HepG2 (cell line): ENCODE measurements at regions not wholly inside any gene's neighbourhood (a gene's known extent, or its start where the extent isn't known, plus 50 kb on each side); places are given as distances from the start of the nearest gene placed in this dataset.

Source experiments
- ATAC-seq: fragments of 200-7000 bp; cut with Tn5 transposase; 3 replicates; pipeline ENCODE4 v1.9.1; 2020; ENCODE audit warnings: mild to moderate bottlenecking, moderate library complexity
- BruUV-seq: library from RNA; stranded (reverse); fragments of 400-500 nt; replicated peaks from 2 replicates; lab custom pipeline; 2021; lab: Mats Ljungman, UMichigan
- CTCF ChIA-PET: fragments of 300-600 bp; formaldehyde crosslinking; extraction: SDS; loops from one replicate; lab custom pipeline; 2021; ENCODE audit warnings: low total read pairs, inconsistent platforms, low intra/inter-chr PET ratio; lab: Yijun Ruan, JAX
- POLR2A ChIA-PET: fragments of 350-600 bp; sonication (Branson Sonifier 250); formaldehyde crosslinking; loops from one replicate; lab custom pipeline; 2020; ENCODE audit warnings: antibody characterized with exemption, inconsistent platforms; lab: Yijun Ruan, JAX
- DNase-seq: peaks from one replicate; pipeline ENCODE4 v3.0.0-alpha.2; 2015; ENCODE audit warnings: low spot score
- FAIRE-seq: peaks from 3 replicates; lab custom pipeline; 2011; peaks lifted over from hg19 to GRCh38; lab: Jason Lieb, UNC
- H2AFZ ChIP-seq: one replicate; pipeline ENCODE4 v1.6.1; 2011; ENCODE audit warnings: low read length, inconsistent platforms
- H3K27ac ChIP-seq: fragments of 300-600 bp; 3 replicates; pipeline ENCODE4 v1.8.0; 2011; ENCODE audit warnings: mixed run types, mild to moderate bottlenecking, mixed read lengths, low read length, inconsistent platforms; ENCODE audit not compliant: insufficient read depth; ENCODE audit errors: extremely low read length
- H3K27me3 ChIP-seq, 2 experiments: fragments of 200-600 bp in 1 of 2; 2 replicates in 1 of 2; 3 replicates in 1 of 2; pipeline versions ENCODE4 v1.6.0 to v1.8.0; 2011; ENCODE audit warnings: low read length in 2 of 2, mild to moderate bottlenecking in 2 of 2, moderate library complexity in 2 of 2, inconsistent platforms in 1 of 2; ENCODE audit not compliant: insufficient read depth in 2 of 2, control insufficient read depth in 1 of 2
- H3K36me3 ChIP-seq, 2 experiments: fragments of 200-600 bp in 1 of 2; replicated peaks in 1 of 2; 2 replicates in 1 of 2; 3 replicates in 1 of 2; pipeline versions ENCODE4 v1.5.1 to v1.8.0; 2011; ENCODE audit warnings: low read length in 2 of 2, inconsistent platforms in 1 of 2; ENCODE audit not compliant: insufficient read depth in 2 of 2, control insufficient read depth in 1 of 2
- H3K4me1 ChIP-seq: 2 replicates; pipeline ENCODE4 v1.5.1; 2012; ENCODE audit warnings: low read length, inconsistent platforms; ENCODE audit not compliant: insufficient read depth
- H3K4me2 ChIP-seq: 2 replicates; pipeline ENCODE4 v1.6.0; 2011; ENCODE audit warnings: low read depth, low read length, inconsistent platforms
- H3K4me3 ChIP-seq, 3 experiments: fragments of 200-600 bp in 1 of 3; sonication (generic), shearing (Covaris generic) in 1 of 3; replicated peaks in 1 of 3; 2 replicates each; pipeline ENCODE4 v1.5.1; 2011 to 2016; ENCODE audit warnings: low read length in 3 of 3, inconsistent platforms in 2 of 3, low read depth in 2 of 3, mild to moderate bottlenecking in 2 of 3, control low read depth in 1 of 3, mixed read lengths in 1 of 3; ENCODE audit not compliant: insufficient read depth in 1 of 3
- H3K79me2 ChIP-seq: one replicate; pipeline ENCODE4 v1.6.1; 2011; ENCODE audit warnings: low read length, inconsistent platforms; ENCODE audit not compliant: insufficient read depth
- H3K9ac ChIP-seq: 2 replicates; pipeline ENCODE4 v1.6.0; 2011; ENCODE audit warnings: mild to moderate bottlenecking, low read depth, low read length, inconsistent platforms; ENCODE audit not compliant: insufficient read depth
- H3K9me3 ChIP-seq: 2 replicates; pipeline ENCODE4 v1.5.1; 2012; ENCODE audit warnings: mild to moderate bottlenecking, low read length
- H4K20me1 ChIP-seq: 2 replicates; pipeline ENCODE4 v1.6.0; 2011; ENCODE audit warnings: inconsistent platforms, mild to moderate bottlenecking, low read length, moderate library complexity; ENCODE audit not compliant: insufficient read depth
- BRF2 ChIP-seq: sonication (generic); formaldehyde crosslinking; IDR thresholded peaks from 2 replicates; pipeline ENCODE4 v1.8.1; 2022; ENCODE audit warnings: mild to moderate bottlenecking, missing genetic modification reagents
- CEBPG ChIP-seq: IDR thresholded peaks from 2 replicates; pipeline ENCODE4 v1.6.1; 2016
- CENPT ChIP-seq: sonication (generic); formaldehyde crosslinking; IDR thresholded peaks from 2 replicates; pipeline ENCODE4 v1.8.0; 2022; ENCODE audit warnings: low read depth, mild to moderate bottlenecking, moderate library complexity, missing genetic modification reagents
- EED ChIP-seq: sonication (generic); formaldehyde crosslinking; IDR thresholded peaks from 2 replicates; pipeline ENCODE4 v1.5.0; 2020; ENCODE audit warnings: mild to moderate bottlenecking, missing genetic modification reagents
- MAF1 ChIP-seq: sonication (generic); formaldehyde crosslinking; IDR thresholded peaks from 2 replicates; pipeline ENCODE4 v1.5.0; 2020; ENCODE audit warnings: missing genetic modification reagents, borderline replicate concordance
- NCOR1 ChIP-seq: fragments of 200-600 bp; sonication (generic); IDR thresholded peaks from 2 replicates; pipeline ENCODE4 v1.7.0; 2017; ENCODE audit warnings: antibody characterized with exemption, low read length, borderline replicate concordance
- PREB ChIP-seq: sonication (generic); formaldehyde crosslinking; IDR thresholded peaks from 2 replicates; pipeline ENCODE4 v1.4.0; 2020; ENCODE audit warnings: missing genetic modification reagents
- RAD21 ChIP-seq: fragments of 450-650 bp; formaldehyde crosslinking; IDR thresholded peaks from 2 replicates; pipeline ENCODE4 v1.5.0; 2020; ENCODE audit warnings: mild to moderate bottlenecking
- SIX1 ChIP-seq: sonication (generic); formaldehyde crosslinking; IDR thresholded peaks from 2 replicates; pipeline ENCODE4 v1.4.0; 2020; ENCODE audit warnings: missing genetic modification reagents, borderline replicate concordance
- TARDBP ChIP-seq: sonication (generic); formaldehyde crosslinking; IDR thresholded peaks from 2 replicates; pipeline ENCODE4 v1.8.0; 2022; ENCODE audit warnings: mild to moderate bottlenecking, missing genetic modification reagents
- TRIM24 ChIP-seq: sonication (generic); formaldehyde crosslinking; IDR thresholded peaks from 2 replicates; pipeline ENCODE4 v1.8.0; 2022; ENCODE audit warnings: mild to moderate bottlenecking, missing genetic modification reagents
- ZFP37 ChIP-seq: sonication (generic); formaldehyde crosslinking; IDR thresholded peaks from 2 replicates; pipeline ENCODE4 v1.4.0; 2020; ENCODE audit warnings: missing genetic modification reagents, borderline replicate concordance
- ZNF414 ChIP-seq: sonication (generic); formaldehyde crosslinking; IDR thresholded peaks from 2 replicates; pipeline ENCODE4 v1.5.0; 2020; ENCODE audit warnings: missing genetic modification reagents
- ZNF615 ChIP-seq: sonication (generic); formaldehyde crosslinking; IDR thresholded peaks from 2 replicates; pipeline ENCODE4 v1.5.0; 2020; ENCODE audit warnings: mild to moderate bottlenecking, missing genetic modification reagents, borderline replicate concordance
- ZNF792 ChIP-seq: IDR thresholded peaks from 2 replicates; pipeline ENCODE4 v1.6.1; 2016
- ZSCAN12 ChIP-seq: sonication (generic); formaldehyde crosslinking; IDR thresholded peaks from 2 replicates; pipeline ENCODE4 v1.9.0; 2021; ENCODE audit warnings: mild to moderate bottlenecking, missing genetic modification reagents
- WGBS: methylation state at CpG from one replicate; pipeline ENCODE4 v1.1.6; 2017; ENCODE audit warnings: low lambda C conversion rate; 5-methylcytosine and 5-hydroxymethylcytosine counted together
- in situ Hi-C: cut with HindIII; loops from 2 replicates; pipeline ENCODE4 v1.10.0; 2017; ENCODE audit warnings: low pct_unique_long_range_greater_than_20kb; ENCODE audit not compliant: extremely low pct_ligation_motif_present
- intact Hi-C: fragments of 100-400 bp; cut with micrococcal nuclease; formaldehyde crosslinking; loops from one replicate; pipeline ENCODE4 v1.10.0; 2022; ENCODE audit not compliant: unreplicated experiment
- TF ChIP-seq, protein P1 (sequence below): IDR thresholded peaks from 2 replicates; pipeline ENCODE4 v1.6.1; 2016; ENCODE audit warnings: missing compliant biosample characterization, missing genetic modification reagents, borderline replicate concordance

DNA sequence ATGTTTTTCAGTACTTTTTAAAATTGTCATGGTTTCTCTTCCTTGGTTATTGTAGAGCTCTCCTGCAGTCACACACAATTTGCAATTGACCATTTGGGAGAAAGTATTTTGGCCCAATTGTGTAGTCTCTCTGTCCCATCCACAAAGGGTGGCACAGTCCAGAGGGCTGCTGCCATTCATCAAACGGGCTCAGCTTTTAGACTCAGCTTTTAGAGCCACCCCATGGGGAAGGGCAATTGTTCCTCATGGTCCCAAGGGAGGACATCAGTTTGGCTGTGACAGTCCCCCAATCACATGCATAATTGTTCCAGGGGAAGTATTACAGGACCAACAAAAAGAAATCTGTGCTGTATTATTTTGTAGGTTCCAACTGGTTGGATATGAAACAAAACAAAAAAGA lies 207.6 kb downstream of the ZNF462 start (continued):
- TF ChIP-seq ZFP37 (CRISPR knock-in tag) (no peak), RAD21 (CRISPR knock-in tag) (no peak), BRF2 (no peak), CEBPG (no peak), ZNF615 (no peak), MAF1 (CRISPR knock-in tag) (no peak)
- TF ChIP-seq, protein P1, sequence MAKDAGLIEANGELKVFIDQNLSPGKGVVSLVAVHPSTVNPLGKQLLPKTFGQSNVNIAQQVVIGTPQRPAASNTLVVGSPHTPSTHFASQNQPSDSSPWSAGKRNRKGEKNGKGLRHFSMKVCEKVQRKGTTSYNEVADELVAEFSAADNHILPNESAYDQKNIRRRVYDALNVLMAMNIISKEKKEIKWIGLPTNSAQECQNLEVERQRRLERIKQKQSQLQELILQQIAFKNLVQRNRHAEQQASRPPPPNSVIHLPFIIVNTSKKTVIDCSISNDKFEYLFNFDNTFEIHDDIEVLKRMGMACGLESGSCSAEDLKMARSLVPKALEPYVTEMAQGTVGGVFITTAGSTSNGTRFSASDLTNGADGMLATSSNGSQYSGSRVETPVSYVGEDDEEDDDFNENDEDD: no peak

DNA sequence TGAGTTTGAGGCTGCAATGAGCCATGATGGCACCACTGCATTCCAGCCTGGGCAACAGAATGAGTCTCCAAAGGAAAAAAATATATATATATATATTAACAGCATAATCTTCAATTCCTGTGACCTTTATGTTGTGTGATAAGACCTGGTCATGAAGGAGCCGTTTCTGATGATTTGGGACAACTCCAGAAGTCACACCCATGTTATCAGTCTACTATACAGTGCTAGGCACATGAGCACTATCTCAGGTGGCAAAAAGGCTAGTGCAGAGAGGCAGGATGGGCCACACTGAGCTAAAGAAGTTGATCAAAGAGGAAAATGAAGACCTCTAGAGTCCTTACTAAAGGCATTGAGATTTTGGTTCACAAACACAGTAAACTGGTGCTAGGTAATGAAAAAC lies 205.0 kb upstream of the RAD23B start:
- Histone ChIP-seq H3K27me3 (no peaks in the 10 kb centered on the region), H3K27ac (no peak overlapping the region), H3K4me3 (no peak overlapping the region), H3K9ac (no peak overlapping the region), H3K9me3 (no peaks in the 10 kb centered on the region), H3K4me2 (no peak overlapping the region), H4K20me1 (no peaks in the 10 kb centered on the region), H2AFZ (no peak overlapping the region), H3K36me3 (no peaks in the 10 kb centered on the region), H3K4me1 (no peaks in the 10 kb centered on the region), H3K79me2 (no peaks in the 10 kb centered on the region)
- 0% methylated on average over 1 of the region's 1 CpG for WGBS
- in situ Hi-C loops (no loop called here), intact Hi-C loops (no loop called here)
- ATAC-seq (no peak), FAIRE-seq (no peak), DNase-seq (no peak)
- BruUV-seq: no TSS peak
- no peak for TF ChIP-seq ZNF414
- no peak for TF ChIP-seq SIX1
- TF ChIP-seq PREB (CRISPR knock-in tag): no peak
- TF ChIP-seq RAD21 (CRISPR knock-in tag): no peak
- no peak for TF ChIP-seq TRIM24 (CRISPR knock-in tag)
- no peak for TF ChIP-seq NCOR1
- no peak for TF ChIP-seq EED
- no peak for TF ChIP-seq ZNF792
- TF ChIP-seq ZSCAN12 (CRISPR knock-in tag): no peak
- no peak for TF ChIP-seq CENPT (CRISPR knock-in tag)
- no peak for TF ChIP-seq TARDBP (CRISPR knock-in tag)
- POLR2A ChIA-PET: no interaction called here
- CTCF ChIA-PET: no interaction called here
